Trophoblast cell (in vitro differentiated cells and primary cell): ENCODE measurements at regions not wholly inside any gene's neighbourhood (a gene's known extent, or its start where the extent isn't known, plus 50 kb on each side); places are given as distances from the start of the nearest gene placed in this dataset.

Source experiments
- DNase-seq, 2 donors: peaks; one replicate each; pipeline ENCODE4 v3.0.0-alpha.2; 2016
- H2AFZ ChIP-seq: 2 replicates; pipeline ENCODE4 v1.6.1; 2013; ENCODE audit warnings: low read length, moderate library complexity, mild to moderate bottlenecking; ENCODE audit not compliant: insufficient read depth, poor library complexity
- H2AK5ac ChIP-seq: 2 replicates; pipeline ENCODE4 v1.6.1; 2013; ENCODE audit warnings: mild to moderate bottlenecking, low read length
- H2BK120ac ChIP-seq: 2 replicates; pipeline ENCODE4 v1.6.1; 2013; ENCODE audit warnings: low read length, mild to moderate bottlenecking, moderate library complexity; ENCODE audit not compliant: insufficient read depth, poor library complexity
- H2BK12ac ChIP-seq: 2 replicates; pipeline ENCODE4 v1.6.1; 2013; ENCODE audit warnings: mild to moderate bottlenecking, low read length, moderate library complexity
- H2BK5ac ChIP-seq: 2 replicates; pipeline ENCODE4 v1.6.1; 2013; ENCODE audit warnings: low read length, low read depth, moderate library complexity, mild to moderate bottlenecking; ENCODE audit not compliant: poor library complexity
- H3K14ac ChIP-seq: 2 replicates; pipeline ENCODE4 v1.6.1; 2013; ENCODE audit warnings: mild to moderate bottlenecking, low read length
- H3K18ac ChIP-seq: 2 replicates; pipeline ENCODE4 v1.6.1; 2013; ENCODE audit warnings: mild to moderate bottlenecking, low read length
- H3K23ac ChIP-seq: 2 replicates; pipeline ENCODE4 v1.6.1; 2013; ENCODE audit warnings: low read length
- H3K27ac ChIP-seq: 2 replicates; pipeline ENCODE4 v1.5.1; 2013; ENCODE audit warnings: low read depth, mild to moderate bottlenecking, inconsistent platforms, low read length, moderate library complexity
- H3K27me3 ChIP-seq: 2 replicates; pipeline ENCODE4 v1.6.1; 2013; ENCODE audit warnings: inconsistent platforms, mild to moderate bottlenecking, low read length, moderate library complexity; ENCODE audit not compliant: insufficient read depth
- H3K36me3 ChIP-seq, 2 experiments: 1 replicate in 1 of 2; 2 replicates in 1 of 2; pipeline ENCODE4 v1.6.1; 2013; ENCODE audit warnings: low read length in 2 of 2, mild to moderate bottlenecking in 2 of 2, moderate library complexity in 1 of 2; ENCODE audit not compliant: insufficient read depth in 2 of 2, control insufficient read depth in 1 of 2
- H3K4ac ChIP-seq: 2 replicates; pipeline ENCODE4 v1.6.1; 2013; ENCODE audit warnings: low read depth, mild to moderate bottlenecking, low read length, moderate library complexity
- H3K4me1 ChIP-seq, 2 experiments: 1 replicate in 1 of 2; 2 replicates in 1 of 2; pipeline ENCODE4 v1.6.1; 2013; ENCODE audit warnings: low read length in 2 of 2, mild to moderate bottlenecking in 2 of 2, moderate library complexity in 1 of 2; ENCODE audit not compliant: insufficient read depth in 2 of 2, control insufficient read depth in 1 of 2
- H3K4me2 ChIP-seq: 2 replicates; pipeline ENCODE4 v1.6.1; 2013; ENCODE audit warnings: inconsistent platforms, mild to moderate bottlenecking, low read length, moderate library complexity
- H3K4me3 ChIP-seq: 2 replicates; pipeline ENCODE4 v1.5.1; 2013; ENCODE audit warnings: mild to moderate bottlenecking, low read depth, low read length, inconsistent platforms
- H3K79me1 ChIP-seq: one replicate; pipeline ENCODE4 v1.6.1; 2013; ENCODE audit warnings: low read length
- H3K79me2 ChIP-seq: 2 replicates; pipeline ENCODE4 v1.6.1; 2013; ENCODE audit warnings: low read length, mild to moderate bottlenecking; ENCODE audit not compliant: control insufficient read depth, insufficient read depth, poor library complexity
- H3K9ac ChIP-seq: 2 replicates; pipeline ENCODE4 v1.6.1; 2013; ENCODE audit warnings: mild to moderate bottlenecking, low read length
- H3K9me3 ChIP-seq: 2 replicates; pipeline ENCODE4 v1.6.1; 2013; ENCODE audit warnings: low read depth, mild to moderate bottlenecking, control low read depth, inconsistent platforms, low read length; ENCODE audit not compliant: insufficient read depth
- H4K12ac ChIP-seq: 2 replicates; pipeline ENCODE4 v1.6.1; 2013; ENCODE audit warnings: low read depth, mild to moderate bottlenecking, low read length, moderate library complexity
- H4K8ac ChIP-seq: 2 replicates; pipeline ENCODE4 v1.6.1; 2013; ENCODE audit warnings: low read depth, mild to moderate bottlenecking, low read length, moderate library complexity
- H4K91ac ChIP-seq: one replicate; pipeline ENCODE4 v1.6.1; 2013; ENCODE audit warnings: low read depth, mild to moderate bottlenecking, low read length, moderate library complexity
- WGBS: extraction: QIAGEN DNeasy Blood & Tissue Kit; methylation state at CpG from one replicate; pipeline ENCODE4 v1.1.7; 2013; ENCODE audit warnings: missing lambda C conversion rate; ENCODE audit not compliant: insufficient read length, insufficient coverage; ENCODE audit errors: extremely low coverage; 5-methylcytosine and 5-hydroxymethylcytosine counted together

DNA sequence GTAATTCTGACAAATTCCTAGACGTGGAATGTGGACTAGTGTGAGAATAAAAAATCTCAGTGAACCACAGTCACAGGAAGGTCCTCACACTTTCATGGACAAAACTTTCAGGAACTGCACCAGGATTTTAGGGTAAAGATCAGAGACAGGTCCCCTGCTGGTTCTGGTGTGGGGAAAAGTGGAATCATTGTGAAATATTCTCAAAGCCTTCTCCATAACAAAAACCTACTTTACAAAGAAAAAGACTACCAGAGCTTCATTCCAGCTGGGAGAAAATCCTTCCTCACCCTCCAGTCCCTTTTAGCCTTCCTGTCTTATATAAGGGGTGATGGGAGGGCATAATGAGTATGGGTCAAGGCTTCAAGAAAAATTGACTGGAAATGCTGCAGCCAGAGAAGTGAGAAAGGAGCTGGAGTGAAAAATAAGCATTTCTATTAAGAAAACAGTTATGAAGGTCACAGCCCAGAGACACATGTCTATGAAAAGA lies 325.8 kb downstream of the ARAP2 start:
- Histone ChIP-seq H2AK5ac (no peak overlapping the region), H3K27me3 (no peaks in the 10 kb centered on the region), H3K79me1 (no peaks in the 10 kb centered on the region), H3K79me2 (no peaks in the 10 kb centered on the region), H3K4me2 (no peak overlapping the region), H2BK5ac (no peak overlapping the region), H3K9ac (no peak overlapping the region), H3K9me3 (no peaks in the 10 kb centered on the region), H3K36me3 (no peaks in the 10 kb centered on the region), H3K18ac (no peak overlapping the region), H3K4ac (no peak overlapping the region), H3K23ac (no peak overlapping the region), H3K14ac (no peak overlapping the region), H2BK120ac (no peak overlapping the region), H4K12ac (no peak overlapping the region), H2BK12ac (no peak overlapping the region), H3K4me3 (no peak overlapping the region), H3K27ac (no peak overlapping the region), H3K4me1 (no peaks in the 10 kb centered on the region), H4K91ac (no peak overlapping the region), H2AFZ (no peak overlapping the region), H4K8ac (no peak overlapping the region)
- DNase-seq, result no peak
- no CpG with 5 or more reads among the region's 1 CpG for WGBS

DNA sequence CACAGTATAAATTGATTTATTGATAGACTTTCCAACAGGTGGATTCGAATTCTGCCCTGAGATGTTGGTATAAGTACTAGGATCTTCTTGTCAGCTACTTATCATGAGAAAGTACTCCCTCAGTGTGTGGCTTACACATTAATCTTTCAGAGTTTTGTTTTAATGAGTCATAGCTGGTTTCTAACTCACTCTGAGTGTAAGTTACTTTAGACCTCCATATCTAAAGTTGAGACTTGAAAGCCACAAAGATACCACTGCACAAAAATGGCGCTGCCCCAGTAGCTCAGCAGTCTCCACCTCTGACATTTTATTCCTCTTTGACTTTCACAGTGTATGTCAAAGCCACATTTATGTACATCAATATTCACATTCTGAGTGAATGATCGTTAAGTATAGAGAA lies 318.5 kb downstream of the ARAP2 start:
- no peak overlapping the region for H2AK5ac ChIP-seq
- no peak overlapping the region for H4K8ac ChIP-seq
- no peak overlapping the region for H3K9ac ChIP-seq
- H3K4ac ChIP-seq, result no peak overlapping the region
- H2BK5ac ChIP-seq, result no peak overlapping the region
- WGBS, result no CpG with 5 or more reads among the region's 3 CpGs
- H3K14ac ChIP-seq, result no peak overlapping the region
- H3K4me1 ChIP-seq, result peaks cover 0 to 2% of the 10 kb centered on the region in 2 experiments
- no peak overlapping the region for H4K12ac ChIP-seq
- no peak overlapping the region for H3K4me2 ChIP-seq
- H4K91ac ChIP-seq, result no peak overlapping the region
- no peaks in the 10 kb centered on the region for H3K79me2 ChIP-seq
- H3K36me3 ChIP-seq, result no peaks in the 10 kb centered on the region
- H2BK120ac ChIP-seq, result no peak overlapping the region
- no peaks in the 10 kb centered on the region for H3K9me3 ChIP-seq
- no peak overlapping the region for H2AFZ ChIP-seq
- no peak overlapping the region for H3K27ac ChIP-seq
- H3K27me3 ChIP-seq, result no peaks in the 10 kb centered on the region
- no peak overlapping the region for H3K4me3 ChIP-seq
- H3K18ac ChIP-seq, result no peak overlapping the region
- H2BK12ac ChIP-seq, result no peak overlapping the region
- no peaks in the 10 kb centered on the region for H3K79me1 ChIP-seq
- no peak overlapping the region for H3K23ac ChIP-seq
- no peak for DNase-seq

DNA sequence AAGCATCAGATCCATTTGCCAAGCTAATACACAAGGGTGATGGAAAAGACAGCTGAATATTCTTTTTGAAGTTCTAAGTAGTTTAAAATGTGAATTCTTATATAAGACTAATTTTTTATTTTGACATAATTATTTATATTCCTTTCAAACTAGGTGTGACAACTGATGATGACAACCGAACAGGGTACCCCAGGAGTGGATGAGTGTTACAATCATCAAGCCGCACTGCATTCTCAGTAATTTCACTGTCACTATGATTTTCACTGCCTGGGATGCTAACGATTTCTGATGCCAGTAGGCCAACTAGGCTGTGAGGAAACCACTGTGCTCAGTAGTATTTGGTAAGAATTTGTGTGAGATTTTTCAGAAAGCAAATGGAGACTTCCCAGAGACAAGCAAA lies 317.5 kb downstream of the ARAP2 start:
- Histone ChIP-seq H2BK12ac (no peak overlapping the region), H4K12ac (no peak overlapping the region), H3K36me3 (no peaks in the 10 kb centered on the region), H2AFZ (no peak overlapping the region), H3K79me2 (no peaks in the 10 kb centered on the region), H3K18ac (no peak overlapping the region), H2BK120ac (no peak overlapping the region), H3K23ac (no peak overlapping the region), H4K91ac (no peak overlapping the region), H3K4me1 (peaks cover 0 to 2% of the 10 kb centered on the region in 2 experiments), H3K9ac (no peak overlapping the region), H3K4me2 (no peak overlapping the region), H3K4me3 (no peak overlapping the region), H2AK5ac (no peak overlapping the region), H3K4ac (no peak overlapping the region), H3K14ac (no peak overlapping the region), H3K27me3 (no peaks in the 10 kb centered on the region), H3K79me1 (no peaks in the 10 kb centered on the region), H2BK5ac (no peak overlapping the region), H4K8ac (no peak overlapping the region), H3K27ac (no peak overlapping the region), H3K9me3 (no peaks in the 10 kb centered on the region)
- DNase-seq, result no peak
- WGBS, result no CpG with 5 or more reads among the region's 3 CpGs

DNA sequence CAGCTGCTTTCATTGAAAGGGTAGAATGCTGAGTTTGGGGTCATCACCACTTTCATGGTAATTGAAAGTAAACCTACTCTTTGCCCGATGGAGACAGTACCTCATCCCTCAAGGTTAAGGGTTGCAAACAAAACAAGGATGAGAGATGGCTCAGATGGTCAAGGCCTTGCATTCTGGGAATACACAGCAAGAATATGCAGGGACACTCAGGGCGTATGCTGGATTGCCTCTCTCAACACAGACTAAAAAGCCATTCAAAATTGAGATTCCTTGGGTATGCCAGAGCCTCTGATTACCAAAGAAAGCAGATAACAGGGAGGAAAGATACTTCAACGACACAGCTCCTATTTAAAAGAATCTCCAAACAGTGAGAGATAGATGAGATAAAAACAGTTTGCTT lies 310.4 kb downstream of the ARAP2 start:
- no peak overlapping the region for H3K4ac ChIP-seq
- H3K36me3 ChIP-seq, result no peaks in the 10 kb centered on the region
- no peak overlapping the region for H3K23ac ChIP-seq
- H2AK5ac ChIP-seq, result no peak overlapping the region
- no peak overlapping the region for H2AFZ ChIP-seq
- no peak overlapping the region for H3K14ac ChIP-seq
- H4K12ac ChIP-seq, result no peak overlapping the region
- no peak overlapping the region for H3K4me3 ChIP-seq
- no peak overlapping the region for H3K18ac ChIP-seq
- no peak overlapping the region for H2BK5ac ChIP-seq
- H3K27ac ChIP-seq, result no peak overlapping the region
- H3K4me1 ChIP-seq, result no peaks in the 10 kb centered on the region
- no peak overlapping the region for H4K8ac ChIP-seq
- no peaks in the 10 kb centered on the region for H3K79me2 ChIP-seq
- no peak overlapping the region for H2BK120ac ChIP-seq
- H3K4me2 ChIP-seq, result no peak overlapping the region
- H4K91ac ChIP-seq, result no peak overlapping the region
- H3K9me3 ChIP-seq, result no peaks in the 10 kb centered on the region
- no peak for DNase-seq
- no CpG with 5 or more reads among the region's 3 CpGs for WGBS
- no peaks in the 10 kb centered on the region for H3K79me1 ChIP-seq
- no peak overlapping the region for H3K9ac ChIP-seq
- no peaks in the 10 kb centered on the region for H3K27me3 ChIP-seq
- H2BK12ac ChIP-seq, result no peak overlapping the region
